HCT116 (cell line): ENCODE measurements at regions not wholly inside any gene's neighbourhood (a gene's known extent, or its start where the extent isn't known, plus 50 kb on each side); places are given as distances from the start of the nearest gene placed in this dataset.

Experiments used
- ATAC-seq: fragments of 200-7000 bp; cut with Tn5 transposase; 2 replicates; pipeline ENCODE4 v1.9.1; 2020; ENCODE audit warnings: mild to moderate bottlenecking, moderate library complexity
- BruUV-seq: library from RNA; stranded (reverse); fragments of 400-500 nt; replicated peaks from 2 replicates; lab custom pipeline; 2021; lab: Mats Ljungman, UMichigan
- CTCF ChIA-PET: fragments of 300-600 bp; sonication (Branson Sonifier 250); formaldehyde crosslinking; loops from one replicate; lab custom pipeline; 2021; ENCODE audit warnings: antibody characterized with exemption; lab: Charles Lee
- POLR2A ChIA-PET: fragments of 300-600, 350-600 bp; sonication (Branson Sonifier 250); formaldehyde crosslinking; loops from one replicate; lab custom pipeline; 2021; ENCODE audit warnings: antibody characterized with exemption; lab: Charles Lee
- RAD21 ChIA-PET, 2 experiments: fragments of 300-600 bp; sonication (Branson Sonifier 250); formaldehyde crosslinking; loops; one replicate each; lab custom pipeline; 2023; ENCODE audit warnings: low total read pairs in 2 of 2; ENCODE audit not compliant: uncharacterized antibody in 2 of 2, unreplicated experiment in 2 of 2, low non-redundant PET in 1 of 2; lab: Charles Lee
- DNase-seq: peaks from one replicate; pipeline ENCODE4 v3.0.0-alpha.2; 2010; ENCODE audit warnings: low read depth, low spot score
- H2AFZ ChIP-seq: fragments of 200-600 bp; shearing (Covaris generic), sonication (generic); 2 replicates; pipeline ENCODE4 v1.6.1; 2017; ENCODE audit warnings: low read depth, mixed run types, mixed read lengths, antibody characterized with exemption, low read length; ENCODE audit not compliant: poor library complexity, severe bottlenecking
- H3K27ac ChIP-seq: 2 replicates; pipeline ENCODE4 v1.5.1; 2012; ENCODE audit warnings: low read depth, low read length
- H3K27me3 ChIP-seq: fragments of 200-600 bp; sonication (generic); 2 replicates; pipeline ENCODE4 v1.6.1; 2016; ENCODE audit warnings: mixed run types, low read length, mixed read lengths; ENCODE audit not compliant: insufficient read depth
- H3K36me3 ChIP-seq, 2 experiments: fragments of 200-500 bp in 1 of 2; fragments of 200-600 bp in 1 of 2; sonication (Bioruptor generic) in 1 of 2; sonication (generic) in 1 of 2; 2 replicates each; pipeline versions ENCODE4 v1.5.1 to v1.6.1; 2014 to 2016; ENCODE audit warnings: low read length in 2 of 2, inconsistent platforms in 1 of 2, mixed read lengths in 1 of 2, mixed run types in 1 of 2; ENCODE audit not compliant: insufficient read depth in 2 of 2, control insufficient read depth in 1 of 2
- H3K4me1 ChIP-seq, 2 experiments: fragments of 200-600 bp in 1 of 2; sonication (generic) in 1 of 2; 2 replicates each; pipeline versions ENCODE4 v1.5.1 to v1.6.1; 2012 to 2017; ENCODE audit warnings: low read length in 2 of 2, inconsistent platforms in 1 of 2, mild to moderate bottlenecking in 1 of 2, mixed read lengths in 1 of 2, mixed run types in 1 of 2, moderate library complexity in 1 of 2; ENCODE audit not compliant: insufficient read depth in 2 of 2, control insufficient read depth in 1 of 2
- H3K4me2 ChIP-seq: fragments of 200-600 bp; sonication (generic); 2 replicates; pipeline ENCODE4 v1.6.1; 2017; ENCODE audit warnings: mixed run types, low read length, mixed read lengths
- H3K4me3 ChIP-seq, 2 experiments: fragments of 200-600 bp in 1 of 2; sonication (generic) in 1 of 2; replicated peaks in 1 of 2; 2 replicates each; pipeline ENCODE4 v1.5.1; 2011 to 2016; ENCODE audit warnings: low read length in 2 of 2, control low read depth in 1 of 2, low read depth in 1 of 2, mild to moderate bottlenecking in 1 of 2, mixed read lengths in 1 of 2, mixed run types in 1 of 2
- H3K79me2 ChIP-seq: fragments of 200-600 bp; sonication (generic); 2 replicates; pipeline ENCODE4 v1.6.1; 2017; ENCODE audit warnings: mild to moderate bottlenecking, mixed run types, low read length, moderate library complexity, mixed read lengths; ENCODE audit not compliant: insufficient read depth
- H3K9ac ChIP-seq: fragments of 200-600 bp; sonication (generic); 2 replicates; pipeline ENCODE4 v1.6.1; 2016; ENCODE audit warnings: low read length, mixed read lengths
- H3K9me2 ChIP-seq: fragments of 200-600 bp; sonication (generic), shearing (Covaris generic); 2 replicates; pipeline ENCODE4 v1.6.1; 2017; ENCODE audit warnings: mixed run types, mild to moderate bottlenecking, moderate library complexity; ENCODE audit not compliant: insufficient read depth
- H3K9me3 ChIP-seq, 2 experiments: fragments of 200-500 bp in 1 of 2; fragments of 200-600 bp in 1 of 2; sonication (Bioruptor generic) in 1 of 2; sonication (generic) in 1 of 2; 2 replicates each; pipeline ENCODE4 v1.6.1; 2014 to 2017; ENCODE audit warnings: low read length in 2 of 2, mixed read lengths in 2 of 2, inconsistent platforms in 1 of 2, low read depth in 1 of 2, mild to moderate bottlenecking in 1 of 2, mixed run types in 1 of 2, moderate library complexity in 1 of 2; ENCODE audit not compliant: control insufficient read depth in 1 of 2, insufficient read depth in 1 of 2
- H4K20me1 ChIP-seq: fragments of 200-600 bp; sonication (generic), shearing (Covaris generic); 2 replicates; pipeline ENCODE4 v1.6.1; 2017; ENCODE audit warnings: mixed run types, mild to moderate bottlenecking, moderate library complexity; ENCODE audit not compliant: insufficient read depth
- ATF3 ChIP-seq: IDR thresholded peaks from 2 replicates; pipeline ENCODE4 v1.6.1; 2012
- CBX3 ChIP-seq: IDR thresholded peaks from 2 replicates; pipeline ENCODE4 v1.6.1; 2012; ENCODE audit warnings: low read depth
- CEBPB ChIP-seq: IDR thresholded peaks from 2 replicates; pipeline ENCODE4 v1.6.1; 2012; ENCODE audit warnings: low read depth
- CTCF ChIP-seq, 3 experiments: fragments of 200-600 bp in 1 of 3; sonication (generic) in 1 of 3; IDR thresholded peaks in 2 of 3; conservative IDR thresholded peaks in 1 of 3; 2 replicates each; pipeline ENCODE4 v1.5.1; 2012 to 2017; ENCODE audit warnings: low read depth in 2 of 3, low read length in 2 of 3, antibody characterized with exemption in 1 of 3, borderline replicate concordance in 1 of 3, control low read depth in 1 of 3, mild to moderate bottlenecking in 1 of 3, mixed read lengths in 1 of 3, mixed run types in 1 of 3, moderate library complexity in 1 of 3; ENCODE audit not compliant: insufficient read depth in 1 of 3
- EGR1 ChIP-seq: IDR thresholded peaks from 2 replicates; pipeline ENCODE4 v1.6.1; 2012; ENCODE audit warnings: low read depth
- FOSL1 ChIP-seq: IDR thresholded peaks from 2 replicates; pipeline ENCODE4 v1.6.1; 2012; ENCODE audit warnings: low read depth
- MAX ChIP-seq: IDR thresholded peaks from 2 replicates; pipeline ENCODE4 v1.6.1; 2012
- POLR2AphosphoS5 ChIP-seq: IDR thresholded peaks from 2 replicates; pipeline ENCODE4 v1.6.1; 2011; ENCODE audit warnings: mild to moderate bottlenecking, low read depth, low read length, moderate library complexity
- RAD21 ChIP-seq: IDR thresholded peaks from 2 replicates; pipeline ENCODE4 v1.6.1; 2012; ENCODE audit warnings: low read depth, mild to moderate bottlenecking
- REST ChIP-seq: IDR thresholded peaks from 2 replicates; pipeline ENCODE4 v1.6.1; 2012; ENCODE audit warnings: low read depth
- SP1 ChIP-seq: IDR thresholded peaks from 2 replicates; pipeline ENCODE4 v1.6.1; 2012; ENCODE audit warnings: low read depth
- SRF ChIP-seq: IDR thresholded peaks from 2 replicates; pipeline ENCODE4 v1.6.1; 2012; ENCODE audit warnings: low read depth
- TCF7L2 ChIP-seq: IDR thresholded peaks from 2 replicates; pipeline ENCODE4 v1.7.0; 2011; ENCODE audit warnings: borderline replicate concordance, inconsistent platforms; ENCODE audit not compliant: insufficient read depth, insufficient read length; ENCODE audit errors: extremely low read depth
- YY1 ChIP-seq: IDR thresholded peaks from 2 replicates; pipeline ENCODE4 v1.6.1; 2011; ENCODE audit warnings: low read length, low read depth, moderate library complexity, mild to moderate bottlenecking; ENCODE audit not compliant: insufficient replicate concordance; ENCODE audit errors: extremely low read depth
- ZFX ChIP-seq: fragments of 450-650 bp; IDR thresholded peaks from 2 replicates; pipeline ENCODE4 v1.6.1; 2017
- intact Hi-C: fragments of 100-400 bp; cut with micrococcal nuclease; formaldehyde crosslinking; loops from 2 replicates; pipeline ENCODE4 v1.10.0; 2022

- DNase-seq, result no peak
- intact Hi-C loops, result no loop called here
- H3K4me2 ChIP-seq, result no peak overlapping the region
- BruUV-seq, result no TSS peak
- H3K9me2 ChIP-seq, result no peaks in the 10 kb centered on the region
- H3K27me3 ChIP-seq, result no peaks in the 10 kb centered on the region
- H3K9me3 ChIP-seq, result peaks cover 19 to 29% of the 10 kb centered on the region in 2 experiments; a peak in 2 of 4 replicates
- H4K20me1 ChIP-seq, result no peaks in the 10 kb centered on the region
- no peak overlapping the region for H3K9ac ChIP-seq
- H3K4me3 ChIP-seq, result no peak overlapping the region
- H3K79me2 ChIP-seq, result no peaks in the 10 kb centered on the region
- no peaks in the 10 kb centered on the region for H3K4me1 ChIP-seq
- no peak for TF ChIP-seq EGR1
- no peak for TF ChIP-seq TCF7L2
- no peak for TF ChIP-seq REST
- TF ChIP-seq ATF3, result no peak
- no peak for TF ChIP-seq CBX3
- TF ChIP-seq YY1, result no peak
- no peak for TF ChIP-seq POLR2AphosphoS5
- no peak for TF ChIP-seq FOSL1
- no peak for TF ChIP-seq ZFX
- TF ChIP-seq CEBPB, result no peak
- TF ChIP-seq MAX, result no peak
- TF ChIP-seq SRF, result no peak
- no peak for TF ChIP-seq CTCF (IDR thresholded peaks at IDR 0.05 in 2 of 3, conservative IDR thresholded peaks at IDR 0.05 in 1 of 3; ENCODE audit: borderline replicate concordance in 1 of 3, insufficient read depth in 1 of 3, low read depth in 2 of 3, low read length in 2 of 3)
- no peak for TF ChIP-seq RAD21
- TF ChIP-seq SP1, result no peak
- TF ChIP-seq, all 23 proteins: peak for 0
- no peak overlapping the region for H2AFZ ChIP-seq
- CTCF ChIA-PET, result no interaction called here
- RAD21 ChIA-PET, result no interaction called here
- no peak for ATAC-seq
- POLR2A ChIA-PET, result no interaction called here
- no peak overlapping the region for H3K27ac ChIP-seq
- H3K36me3 ChIP-seq, result no peaks in the 10 kb centered on the region
Measured at GRCh38 chr5:24850926-24851486, 206.2 kb upstream of the CDH10 start.
